ENCODE measurements at regions not wholly inside any gene's neighbourhood (a gene's known extent, or its start where the extent isn't known, plus 50 kb on each side); places are given as distances from the start of the nearest gene placed in this dataset.

DNA sequence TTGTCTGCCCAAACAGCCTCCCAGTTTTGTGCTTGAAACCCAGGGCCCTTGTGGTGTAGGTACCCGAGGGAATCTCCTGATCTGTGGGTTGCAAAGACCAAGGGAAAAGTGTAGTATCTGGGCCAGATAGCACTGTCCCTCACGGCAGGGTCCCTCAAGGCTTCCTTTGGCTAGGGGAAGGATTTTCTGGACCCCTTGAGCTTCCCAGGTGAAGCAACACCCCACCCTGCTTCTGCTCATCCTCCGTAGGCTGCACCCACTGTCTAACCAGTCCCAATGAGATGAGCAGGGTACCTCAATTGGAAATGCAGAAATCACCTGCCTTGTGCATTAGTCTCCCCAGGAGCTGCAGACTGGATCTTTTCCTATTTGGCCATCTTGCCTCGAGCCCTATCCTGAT is 791.8 kb upstream of the MANEA start:
- TF ChIP-seq CTCF (IDR thresholded peaks at IDR 0.05) (no peak), POLR2A (IDR thresholded peaks at IDR 0.05) (no peak)

Measured in adrenal gland (tissue), 5 donors.